ENCODE measurements at regions not wholly inside any gene's neighbourhood (a gene's known extent, or its start where the extent isn't known, plus 50 kb on each side); places are given as distances from the start of the nearest gene placed in this dataset.

DNA sequence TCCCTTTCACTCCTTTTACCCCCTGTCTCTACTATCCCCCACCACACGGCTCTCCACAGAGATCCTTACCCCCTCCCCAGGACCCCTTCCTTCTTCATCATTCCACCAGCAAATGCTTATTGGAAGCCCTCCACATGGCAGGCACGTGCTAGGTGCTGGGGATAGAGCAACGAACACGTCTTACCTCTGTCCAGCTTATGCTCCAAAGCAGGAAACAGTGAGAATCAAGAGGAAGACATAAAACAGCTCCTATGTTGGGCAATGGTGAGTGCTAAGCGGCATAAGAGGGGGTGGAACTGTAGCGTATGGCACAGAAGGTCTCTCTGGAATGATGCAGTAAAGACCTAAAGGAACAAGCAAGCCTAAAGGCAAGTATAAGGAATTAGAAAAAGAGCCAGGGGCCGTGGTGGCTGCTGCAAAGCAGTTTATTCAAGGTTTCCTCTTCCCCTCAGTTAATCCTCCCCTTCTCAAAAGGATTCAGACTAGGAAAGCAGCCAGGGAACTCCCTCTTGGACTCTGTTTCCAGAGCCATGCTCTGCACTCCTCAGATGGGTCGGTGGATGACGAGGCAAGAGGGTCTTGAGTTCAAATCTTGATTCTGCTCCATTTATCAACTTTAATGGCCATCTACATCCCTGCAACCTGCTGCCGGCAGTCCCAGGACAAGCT, 289.4 kb downstream of the FOXO1 start:
- no peak for DNase-seq

DNA sequence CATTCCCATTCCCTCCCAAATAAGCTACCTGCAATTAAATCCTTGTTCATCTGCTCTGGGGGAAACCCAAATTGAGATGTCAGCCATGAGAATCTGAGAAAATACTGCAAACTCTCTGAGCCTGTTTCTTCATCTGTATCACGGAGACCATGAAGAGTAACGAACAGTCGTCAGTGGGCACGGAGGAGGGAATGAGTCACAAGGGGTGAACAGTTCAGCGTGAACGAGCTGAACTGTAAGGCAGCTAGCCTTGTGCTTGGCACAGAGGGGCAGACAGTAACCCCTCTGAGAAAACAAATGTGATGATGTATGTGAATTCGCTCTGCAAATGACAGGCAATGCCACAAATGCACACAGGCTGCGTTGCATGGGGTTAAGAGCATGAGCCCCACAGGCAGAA, 288.7 kb downstream of the FOXO1 start:
- DNase-seq, result no peak

DNA sequence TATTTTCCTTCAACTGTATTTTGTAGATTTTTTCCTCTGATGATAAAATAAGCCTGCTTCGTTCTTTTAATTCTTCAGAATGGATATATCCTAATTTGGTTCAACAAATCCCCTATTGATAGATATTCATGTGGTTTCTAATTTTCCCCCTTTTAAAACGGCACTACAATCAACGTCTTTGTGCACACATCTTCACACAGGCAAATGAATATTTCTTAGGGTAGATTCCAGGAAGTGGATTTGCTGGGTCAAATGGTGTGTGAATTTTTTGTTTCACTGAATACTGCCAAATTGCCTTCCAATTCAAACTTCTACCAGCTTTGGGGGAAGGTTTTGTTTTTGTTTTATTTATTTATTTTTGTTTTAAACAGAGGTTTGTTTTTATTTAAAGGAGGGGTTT, 287.2 kb downstream of the FOXO1 start:
- no peak for DNase-seq

DNA sequence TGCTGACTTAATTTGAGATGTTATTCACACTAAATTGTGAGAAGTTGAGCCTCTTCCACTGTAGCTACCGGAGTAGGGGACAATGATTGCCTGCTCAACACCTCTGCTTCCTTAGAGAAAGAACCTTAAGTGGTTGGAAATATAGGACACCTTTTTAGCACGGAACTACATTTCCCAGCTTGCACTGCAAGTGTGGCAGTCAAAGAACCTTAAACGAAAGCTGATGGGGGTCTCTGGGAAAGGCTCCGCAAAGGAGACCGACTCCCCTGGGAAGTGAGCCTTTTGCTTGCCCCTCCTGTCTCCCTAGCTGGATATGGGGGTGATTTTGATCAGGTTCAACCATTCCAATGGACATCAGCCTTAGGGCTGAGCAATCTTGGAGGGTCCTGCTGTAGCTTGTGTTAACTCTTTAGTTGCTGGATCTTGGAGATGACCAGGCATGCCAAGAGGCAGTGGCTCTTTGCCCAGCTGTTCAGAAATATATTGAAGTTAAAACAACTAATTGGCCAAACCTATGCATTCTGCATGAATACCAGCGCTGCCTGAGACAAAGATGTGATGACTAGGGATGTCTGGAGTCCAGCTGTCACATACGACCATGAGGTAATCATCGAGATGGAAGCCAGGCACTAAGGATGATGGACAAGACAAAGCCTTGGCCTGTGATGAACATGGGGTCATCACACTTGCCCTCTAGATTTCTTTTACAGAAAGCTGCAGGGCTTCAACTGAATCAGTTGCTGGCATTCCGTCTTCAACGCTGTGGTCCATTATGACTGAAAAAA, 286.5 kb downstream of the FOXO1 start:
- DNase-seq, result no peak

DNA sequence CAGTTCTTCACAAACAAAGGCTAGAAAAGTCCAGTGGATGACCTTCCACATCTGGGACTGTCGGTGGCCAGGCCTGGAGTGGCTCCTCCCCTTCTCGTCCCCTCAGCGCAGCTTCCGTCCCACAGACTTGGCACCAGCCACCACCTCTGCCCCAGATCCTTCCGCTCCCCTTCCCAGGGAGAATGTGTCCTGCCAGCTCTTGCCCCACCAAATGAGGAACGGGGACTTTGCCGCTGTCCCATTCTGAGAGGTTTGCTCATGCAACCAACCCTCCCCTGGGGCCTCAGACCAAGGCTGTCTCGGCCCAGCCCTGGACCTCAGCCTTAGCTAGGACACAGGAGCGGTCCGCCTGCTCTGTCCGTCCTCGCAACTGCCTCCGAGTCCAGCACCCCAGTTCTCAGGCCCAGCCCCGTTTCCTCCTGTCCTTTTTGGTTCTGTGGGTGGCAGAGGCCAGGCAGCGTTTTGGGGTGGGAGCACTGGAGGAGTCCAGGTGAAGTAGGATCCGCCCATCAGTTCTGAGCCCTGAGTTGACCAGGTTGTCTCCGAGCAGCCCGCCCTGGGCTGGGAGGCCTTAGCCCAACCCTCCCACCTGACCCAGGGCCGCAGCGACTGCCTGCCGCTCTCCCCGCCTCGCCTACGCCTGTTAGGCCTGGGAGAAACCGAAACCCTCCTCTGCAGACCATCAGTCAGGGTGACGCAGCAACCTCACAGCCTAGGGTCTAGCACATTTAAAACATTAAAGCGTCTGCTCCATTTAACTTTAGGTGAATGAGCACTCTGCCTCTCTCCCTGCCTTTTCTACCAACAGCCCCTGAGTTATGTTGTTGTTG, 284.3 kb downstream of the FOXO1 start:
- no peak for DNase-seq

DNA sequence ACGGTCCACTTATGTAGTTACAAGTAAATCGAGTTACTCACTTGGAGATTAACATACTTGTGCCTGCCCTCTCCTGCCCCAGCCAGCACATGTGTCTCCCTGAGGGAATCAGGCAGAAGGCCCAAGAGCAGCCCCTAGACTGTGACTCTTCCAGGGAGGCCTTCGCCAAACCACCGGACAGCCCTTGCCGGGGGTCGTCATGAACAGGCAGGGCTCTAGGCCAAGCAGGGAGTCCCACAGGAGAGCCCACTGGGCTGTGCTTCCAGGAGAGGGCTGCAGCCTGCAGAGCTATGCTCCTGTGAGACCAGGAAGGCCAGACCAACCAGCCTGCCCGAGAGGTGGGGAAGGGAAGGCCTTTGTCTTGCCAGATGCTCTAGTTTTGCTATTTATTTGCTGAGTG, 283.3 kb downstream of the FOXO1 start:
- no peak for DNase-seq

DNA sequence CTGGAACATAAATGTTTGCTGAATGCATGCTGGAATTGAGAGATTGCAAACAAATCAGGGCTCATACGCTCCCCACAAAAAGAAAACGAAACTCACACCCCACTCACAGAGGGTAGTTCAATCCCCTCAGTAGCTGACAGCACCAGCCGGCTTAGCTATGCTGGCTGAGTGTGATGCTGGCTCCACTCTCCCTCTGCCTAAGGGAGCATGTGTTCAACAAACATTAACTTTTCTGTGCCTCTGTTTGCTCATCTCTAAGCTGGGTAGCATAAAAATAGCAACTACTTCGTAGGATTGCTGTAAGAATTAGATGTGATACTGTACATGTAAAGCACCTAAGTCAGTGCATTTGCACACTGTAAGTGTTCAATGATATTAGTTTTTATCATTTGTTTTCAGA, 282.6 kb downstream of the FOXO1 start:
- no peak for DNase-seq

DNA sequence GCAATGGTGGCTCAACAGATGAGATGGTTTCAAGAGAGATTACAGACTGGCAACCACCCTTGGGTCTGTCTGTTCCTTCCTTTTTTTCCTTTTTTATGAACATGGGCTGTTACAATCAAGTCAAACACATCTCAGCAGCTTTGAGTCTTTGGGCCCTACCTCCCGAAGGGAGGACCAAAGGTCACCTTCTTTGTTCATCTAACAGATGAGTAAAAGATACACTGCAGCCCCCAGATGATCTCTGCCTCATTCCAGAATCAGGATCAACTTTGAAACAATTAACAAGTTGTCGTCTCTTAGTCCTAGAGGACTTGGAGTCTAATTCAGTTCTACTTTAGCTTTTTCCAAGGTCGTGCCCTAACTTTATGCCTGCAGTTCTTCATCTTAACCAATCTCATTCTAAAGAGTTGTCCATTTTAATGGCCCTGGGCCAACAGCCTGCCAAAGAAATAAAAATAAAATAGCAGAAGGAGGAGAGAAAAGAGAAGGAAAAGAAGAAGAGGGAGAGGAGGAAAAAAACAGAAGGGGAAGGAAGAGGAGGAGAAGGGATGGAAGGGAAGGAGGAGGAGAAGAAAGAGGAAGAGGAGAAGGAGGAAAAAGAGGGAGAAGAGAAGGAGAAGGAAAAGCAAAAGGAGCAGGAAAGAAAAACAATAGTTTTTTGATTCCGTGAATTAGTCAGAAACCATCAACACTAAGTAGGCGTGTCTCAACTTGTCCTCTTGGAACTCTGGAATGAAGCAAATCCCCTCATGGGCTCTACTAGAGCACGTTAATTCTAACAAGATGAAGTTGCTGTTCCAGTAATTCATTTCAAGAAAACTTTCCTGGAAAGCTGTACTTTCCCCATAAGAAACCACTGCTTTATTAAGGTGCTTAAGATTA, 281.2 kb downstream of the FOXO1 start:
- DNase-seq, result no peak

DNA sequence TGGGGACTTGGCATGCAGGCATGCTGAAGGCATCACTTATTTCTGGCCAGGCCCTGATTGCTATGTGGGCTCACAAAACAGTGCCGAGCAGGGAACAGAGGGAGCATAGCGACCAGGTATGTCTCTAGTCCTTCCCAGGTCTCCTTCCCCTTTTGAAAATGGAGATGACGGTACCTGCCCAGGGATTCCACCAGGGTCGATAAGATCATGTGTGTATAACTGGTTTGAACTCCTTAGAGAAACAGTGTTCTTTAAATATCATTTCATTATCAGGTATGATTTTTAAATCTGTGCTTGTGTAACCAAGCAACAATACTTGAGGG, 280.6 kb downstream of the FOXO1 start:
- DNase-seq, result no peak

DNA sequence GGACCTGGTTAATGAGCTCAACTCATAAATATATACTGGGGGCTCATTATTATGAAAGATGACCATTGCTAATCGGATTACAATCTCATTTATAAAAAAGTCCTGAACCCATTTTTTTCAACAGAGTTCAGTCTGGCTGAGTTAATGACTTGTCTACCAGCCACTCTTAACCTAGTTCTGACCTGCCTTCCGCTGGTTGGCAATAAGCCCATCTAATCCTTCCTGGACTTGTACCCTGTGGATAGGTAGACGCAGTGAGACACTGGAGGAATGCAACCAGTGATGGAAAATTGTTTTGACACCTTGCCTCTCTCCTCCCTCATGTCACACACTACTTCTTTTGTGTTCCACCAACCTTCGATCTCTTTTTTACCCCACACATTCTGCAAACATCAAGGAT, 279.9 kb downstream of the FOXO1 start:
- DNase-seq, result no peak

DNA sequence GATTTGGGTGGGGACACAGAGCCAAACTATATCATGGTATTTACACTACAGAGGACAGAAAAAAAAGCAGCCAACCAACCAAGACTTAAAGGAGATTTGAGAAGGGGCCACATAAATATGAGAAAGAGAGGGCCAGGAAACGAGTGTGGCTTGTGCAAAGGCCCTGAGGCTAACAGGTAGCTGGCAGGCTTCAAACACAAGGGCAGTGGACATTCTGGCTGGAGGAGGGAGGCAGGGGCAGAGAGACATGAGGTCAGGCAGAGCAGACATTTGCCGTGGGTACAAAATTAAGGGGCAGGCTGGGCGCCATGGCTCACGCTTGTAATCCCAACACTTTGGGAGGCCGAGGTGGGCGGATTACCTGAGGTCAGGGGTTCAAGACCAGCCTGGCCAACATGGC, 278.7 kb downstream of the FOXO1 start:
- no peak for DNase-seq

DNA sequence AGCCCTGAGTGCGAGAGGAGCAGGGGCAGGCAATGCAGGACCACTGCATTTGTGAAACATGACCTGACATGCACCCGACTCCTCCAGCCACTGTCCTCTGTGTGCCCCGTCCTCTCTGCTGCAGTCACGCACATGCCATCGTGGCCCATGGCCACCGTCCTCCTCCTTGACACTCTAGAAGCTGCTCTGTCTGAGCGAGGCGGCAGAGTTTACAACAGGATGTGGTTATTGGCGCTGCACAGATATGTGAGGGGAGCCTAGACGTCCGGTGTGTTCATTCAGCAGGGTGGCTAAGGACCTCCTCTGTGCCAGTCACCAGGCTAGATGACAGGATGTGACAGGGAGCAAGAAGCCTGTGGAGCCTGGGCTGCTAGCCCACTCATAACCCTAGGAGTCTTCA, 277.8 kb downstream of the FOXO1 start:
- DNase-seq, result no peak

DNA sequence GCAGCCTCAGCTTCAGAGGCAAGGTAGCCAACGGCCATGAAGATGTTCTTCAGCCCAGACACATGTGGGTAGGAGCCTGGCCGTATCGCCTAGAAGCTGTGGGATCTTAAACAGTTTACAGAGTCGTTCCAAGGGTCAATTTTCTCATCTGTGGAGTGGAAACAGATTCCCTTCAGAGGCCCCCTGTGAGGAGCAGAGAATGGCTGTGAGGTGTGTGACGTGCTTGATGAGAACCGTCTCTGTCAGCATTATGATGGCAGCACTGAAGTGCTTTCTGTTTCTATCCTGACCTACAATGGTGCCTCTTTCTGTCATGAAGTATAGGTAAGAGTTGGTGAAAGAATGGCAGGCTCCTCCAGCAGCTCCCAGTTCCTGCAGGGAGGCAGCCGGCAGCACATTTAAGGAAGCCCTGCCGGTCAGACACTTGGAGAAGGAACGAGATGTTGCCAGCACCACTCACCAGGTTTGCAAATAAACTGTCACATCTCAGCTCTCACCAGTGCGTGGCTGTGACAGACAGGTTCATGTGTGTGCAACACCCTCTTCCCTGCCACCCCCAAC, 277.3 kb downstream of the FOXO1 start:
- DNase-seq, result no peak

DNA sequence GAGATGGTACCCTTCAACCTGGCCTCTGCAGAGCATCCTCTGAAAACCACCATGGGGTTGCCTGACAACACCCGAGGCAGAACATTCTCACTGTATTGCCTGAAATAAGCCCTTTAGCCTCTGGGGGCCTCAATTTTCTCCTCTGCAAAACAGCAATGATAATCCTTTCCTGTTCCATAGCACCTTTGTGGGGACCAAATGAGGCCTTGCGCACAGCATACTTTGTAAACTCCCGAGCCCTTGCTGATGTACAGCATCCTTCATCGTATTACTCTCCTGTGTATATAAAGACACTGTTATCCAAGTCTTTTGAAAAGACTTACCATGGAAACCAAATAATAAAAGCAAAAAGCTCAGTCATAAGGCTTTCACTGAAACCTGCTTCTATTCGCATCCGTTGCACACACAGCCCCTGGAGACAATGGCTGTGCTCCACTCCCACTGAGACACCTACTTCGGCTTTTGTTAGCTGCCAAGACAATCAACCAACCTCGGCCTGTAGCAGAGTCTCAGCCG, 276.0 kb downstream of the FOXO1 start:
- no peak for DNase-seq

DNA sequence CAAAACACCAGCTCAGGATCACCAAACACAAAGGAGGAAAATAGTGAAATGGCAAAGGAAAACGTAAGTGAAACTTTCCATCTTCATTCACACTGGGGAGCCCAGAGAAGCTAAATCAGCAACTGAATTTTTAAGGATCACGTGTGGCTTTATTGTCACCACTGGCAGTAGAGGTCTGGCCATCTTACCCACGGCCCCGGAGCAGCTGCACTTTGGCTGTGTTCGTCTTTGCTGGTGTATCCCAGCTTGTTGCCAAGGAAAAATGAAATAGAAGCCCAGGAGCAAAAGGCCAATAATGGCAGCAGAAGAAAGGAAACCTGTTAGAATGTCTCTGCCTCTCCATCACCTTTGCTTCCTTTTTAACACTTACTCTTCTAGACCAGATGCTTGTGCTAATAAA, 274.7 kb downstream of the FOXO1 start:
- DNase-seq, result no peak

DNA sequence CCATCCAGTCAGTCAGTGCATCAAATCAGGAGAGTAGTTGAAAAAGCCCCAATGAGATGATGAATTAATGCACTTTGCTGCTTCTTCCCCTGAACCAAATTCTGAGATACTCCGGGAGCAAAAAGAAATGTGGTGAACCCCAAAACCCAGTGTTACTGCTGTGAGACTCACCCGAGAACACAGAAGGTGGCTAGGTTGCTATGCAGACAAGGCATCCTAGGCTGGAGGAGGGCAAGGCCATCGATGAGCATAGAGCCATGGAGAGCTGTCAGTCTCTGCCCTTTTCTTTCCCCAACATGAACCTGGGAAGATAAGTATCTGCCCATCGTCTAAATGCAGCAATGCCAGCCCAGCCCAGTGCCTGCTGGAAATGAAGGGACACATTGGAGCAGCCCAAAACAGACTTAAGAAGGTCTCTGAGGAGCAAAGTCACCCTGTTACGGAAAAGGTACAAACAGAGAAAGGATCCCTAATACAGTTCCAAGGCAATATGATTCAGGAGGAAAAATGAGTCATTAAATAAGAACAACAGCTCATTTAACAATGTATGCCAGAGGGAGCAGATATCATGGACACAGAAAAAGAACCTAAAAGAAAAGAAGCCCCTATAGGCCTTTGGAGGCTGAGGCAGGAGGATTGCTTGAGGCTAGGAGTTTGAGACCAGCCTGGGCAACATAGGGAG, 272.0 kb downstream of the FOXO1 start:
- no peak for DNase-seq

DNA sequence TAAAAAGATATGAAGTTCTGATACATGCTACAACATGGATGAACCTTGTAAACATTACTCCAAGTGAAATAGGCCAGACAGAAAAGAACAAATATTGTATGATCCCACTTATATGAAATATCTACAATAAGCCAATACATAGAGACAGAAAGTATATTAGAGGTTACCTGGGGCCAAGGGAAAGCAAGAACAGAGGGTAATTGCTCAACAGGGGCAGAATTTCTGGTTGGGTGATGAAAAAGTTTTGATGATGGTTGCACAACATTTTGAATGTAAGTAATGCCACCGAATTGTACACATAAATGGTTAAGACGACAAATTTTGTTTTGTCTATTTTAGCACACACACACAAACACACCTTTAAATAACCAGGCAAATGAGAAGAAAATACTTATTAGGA, 268.4 kb downstream of the FOXO1 start:
- no peak for DNase-seq

DNA sequence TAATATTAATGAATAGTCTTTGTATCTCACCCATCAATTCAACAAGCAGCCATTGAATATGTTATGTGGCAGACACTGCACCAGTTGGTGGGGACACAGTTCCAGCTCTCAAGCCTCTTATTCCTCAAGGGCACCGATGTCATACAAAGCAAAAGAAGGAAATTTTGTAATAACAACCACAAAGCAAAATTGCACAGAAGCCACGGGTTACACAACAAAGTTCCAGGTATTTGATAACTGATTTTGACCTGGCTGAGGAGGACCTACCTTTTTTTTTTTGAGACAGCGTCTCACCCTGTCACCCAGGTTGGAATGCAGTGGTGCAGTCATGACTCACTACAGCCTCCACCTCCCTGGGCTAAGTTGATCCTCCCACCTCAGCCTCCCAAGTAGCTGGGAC, 266.7 kb downstream of the FOXO1 start:
- no peak for DNase-seq

DNA sequence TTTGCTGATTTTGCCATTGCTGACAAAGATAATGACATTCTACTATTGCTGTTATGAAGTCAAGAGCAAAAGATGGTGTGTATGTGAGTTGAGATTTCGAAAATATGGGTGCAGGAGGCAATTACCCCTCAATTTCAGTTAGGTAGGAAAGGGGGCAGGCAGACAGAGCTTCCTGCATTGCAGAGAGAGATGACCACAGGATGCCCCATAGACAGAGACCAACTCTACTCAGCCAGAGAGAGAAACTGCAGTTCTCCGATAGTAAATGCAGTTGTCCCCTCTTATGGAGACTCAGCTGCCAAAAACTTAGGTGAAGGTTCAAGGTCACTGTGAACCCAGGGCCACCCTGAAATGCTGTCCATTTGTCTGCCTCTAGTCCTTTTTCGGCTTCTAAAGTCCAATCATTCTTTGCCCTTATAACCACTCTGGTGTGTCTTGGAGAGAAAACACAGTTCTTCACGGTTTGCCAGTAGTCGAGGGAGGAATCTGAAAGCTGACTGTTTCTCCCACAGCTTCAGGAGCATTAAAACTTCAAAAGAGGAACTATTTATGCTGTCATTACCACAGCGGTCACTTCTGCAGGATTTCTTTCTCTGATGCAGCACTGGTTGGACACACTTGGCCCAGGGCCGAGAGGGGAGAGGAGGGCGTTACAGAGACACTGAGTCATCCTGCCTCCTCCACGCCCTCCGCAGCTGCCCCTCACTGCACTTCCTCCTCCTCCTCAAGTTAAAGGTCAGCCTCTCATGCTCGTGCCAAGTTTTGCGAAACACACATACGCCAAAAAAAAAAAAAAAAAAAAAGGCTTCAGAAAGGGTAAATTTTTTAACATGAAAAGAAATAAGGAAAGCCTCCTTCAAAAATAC, 264.3 kb downstream of the FOXO1 start:
- no peak for DNase-seq

DNA sequence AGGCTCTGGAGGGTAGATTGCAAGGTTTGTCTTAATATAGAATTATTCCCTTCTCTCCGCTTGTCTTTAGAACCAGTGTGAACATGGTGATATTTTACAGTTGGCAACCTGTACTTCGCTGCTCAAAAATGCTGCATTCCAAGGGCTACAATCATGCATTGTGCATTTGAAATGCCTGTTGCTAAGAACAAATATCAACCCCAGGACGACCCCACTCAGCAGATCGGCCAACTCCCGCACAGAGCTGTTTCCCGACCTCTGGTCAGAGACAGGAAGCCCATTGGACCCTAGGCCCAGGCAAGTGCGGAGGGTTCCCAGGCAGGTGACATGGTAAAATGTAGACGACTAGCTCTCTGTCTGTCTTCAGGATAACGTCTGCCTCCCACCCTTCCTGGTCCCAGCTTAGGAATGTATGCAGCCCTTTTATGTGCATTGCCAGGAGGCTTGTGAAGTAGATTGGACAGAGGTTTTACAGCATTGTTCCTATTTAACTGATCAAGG, 263.5 kb downstream of the FOXO1 start:
- DNase-seq, result no peak

All from NCI-H510A treated with DMSO at 0.1 percent for 48 hours (cell line).